HG03558 (cell line): ENCODE measurements at regions not wholly inside any gene's neighbourhood (a gene's known extent, or its start where the extent isn't known, plus 50 kb on each side); places are given as distances from the start of the nearest gene placed in this dataset.
"Not testable (repeated sequence)": the region's sequence is repeated elsewhere in the genome, so short reads cannot be mapped to it uniquely, and the experiment has no call there.

Experiments
- ATAC-seq: cut with Tn5 transposase; IDR thresholded peaks from one replicate; pipeline ENCODE4 v1.9.1; 2021; ENCODE audit warnings: moderate number of reproducible peaks; ENCODE audit not compliant: unreplicated experiment; ENCODE audit errors: extremely low read depth

- no peak for ATAC-seq
These were observed 302.9 kb downstream of the BAMBI start for GRCh38 chr10:28980264-28980663.

- no peak for ATAC-seq
These were observed 303.7 kb downstream of the BAMBI start for GRCh38 chr10:28981007-28981406.

- no peak for ATAC-seq
These were observed 305.7 kb downstream of the BAMBI start for GRCh38 chr10:28982974-28983373.

- no peak for ATAC-seq
These were observed 305.1 kb upstream of the LYZL1 start for GRCh38 chr10:28983799-28984198.

GRCh38 chr10:28984431-28984830, 304.4 kb upstream of the LYZL1 start:
- ATAC-seq = no peak

- no peak for ATAC-seq
These were observed 303.6 kb upstream of the LYZL1 start for GRCh38 chr10:28985137-28985885.

GRCh38 chr10:28986117-28986792, 302.6 kb upstream of the LYZL1 start:
- ATAC-seq = no peak

GRCh38 chr10:28986856-28987255, 302.0 kb upstream of the LYZL1 start:
- ATAC-seq = no peak

GRCh38 chr10:28987555-28988320, 301.1 kb upstream of the LYZL1 start:
- ATAC-seq = no peak

GRCh38 chr10:28988980-28989379, 299.9 kb upstream of the LYZL1 start:
- ATAC-seq = no peak

GRCh38 chr10:28991333-28992270, 297.3 kb upstream of the LYZL1 start:
- no peak for ATAC-seq

- no peak for ATAC-seq
These were observed 295.8 kb upstream of the LYZL1 start for GRCh38 chr10:28993056-28993455.

GRCh38 chr10:28993861-28994260, 295.0 kb upstream of the LYZL1 start:
- ATAC-seq = no peak

GRCh38 chr10:28994802-28995201, 294.1 kb upstream of the LYZL1 start:
- ATAC-seq = not testable (repeated sequence)

GRCh38 chr10:28995497-28995896, 293.4 kb upstream of the LYZL1 start:
- no peak for ATAC-seq

- ATAC-seq = no peak
These were observed 292.5 kb upstream of the LYZL1 start for GRCh38 chr10:28996345-28996744.

- no peak for ATAC-seq
These were observed 291.8 kb upstream of the LYZL1 start for GRCh38 chr10:28996947-28997551.

GRCh38 chr10:28997734-28998133, 291.1 kb upstream of the LYZL1 start:
- no peak for ATAC-seq

GRCh38 chr10:29001801-29002200, 287.1 kb upstream of the LYZL1 start:
- no peak for ATAC-seq

- ATAC-seq = not testable (repeated sequence)
These were observed 285.9 kb upstream of the LYZL1 start for GRCh38 chr10:29003014-29003413.
